Parathyroid adenoma (tissue), 2 donors: ENCODE measurements at regions not wholly inside any gene's neighbourhood (a gene's known extent, or its start where the extent isn't known, plus 50 kb on each side); places are given as distances from the start of the nearest gene placed in this dataset.
"Not testable (repeated sequence)": the region's sequence is repeated elsewhere in the genome, so short reads cannot be mapped to it uniquely, and the experiment has no call there.

Source experiments
- H2AFZ ChIP-seq: fragments of 300-600 bp; sonication (generic); one replicate; pipeline ENCODE4 v1.7.0; 2017; ENCODE audit warnings: antibody characterized with exemption, mild to moderate bottlenecking
- H3K27ac ChIP-seq: fragments of 300-600 bp; sonication (generic); one replicate; pipeline ENCODE4 v1.7.0; 2017
- H3K27me3 ChIP-seq: fragments of 300-600 bp; sonication (generic); one replicate; pipeline ENCODE4 v1.7.0; 2017; ENCODE audit warnings: low read length; ENCODE audit not compliant: control insufficient read depth, insufficient read depth
- H3K36me3 ChIP-seq: fragments of 300-600 bp; sonication (generic); one replicate; pipeline ENCODE4 v1.7.0; 2017; ENCODE audit warnings: low read length; ENCODE audit not compliant: control insufficient read depth, insufficient read depth
- H3K4me1 ChIP-seq: fragments of 300-600 bp; sonication (generic); one replicate; pipeline ENCODE4 v1.7.0; 2017; ENCODE audit warnings: control low read depth
- H3K4me2 ChIP-seq: fragments of 300-600 bp; sonication (generic); one replicate; pipeline ENCODE4 v1.7.0; 2017; ENCODE audit warnings: low read length
- H3K4me3 ChIP-seq: fragments of 300-600 bp; sonication (generic); one replicate; pipeline ENCODE4 v1.7.0; 2017; ENCODE audit warnings: low read depth, low read length
- H3K79me2 ChIP-seq: fragments of 300-600 bp; sonication (generic); one replicate; pipeline ENCODE4 v1.7.0; 2017; ENCODE audit warnings: control low read depth
- H3K9ac ChIP-seq: fragments of 300-600 bp; sonication (generic); one replicate; pipeline ENCODE4 v1.7.0; 2017; ENCODE audit warnings: mild to moderate bottlenecking
- H3K9me3 ChIP-seq: fragments of 300-600 bp; sonication (generic); one replicate; pipeline ENCODE4 v1.7.0; 2017; ENCODE audit warnings: low read length; ENCODE audit not compliant: control insufficient read depth
- CTCF ChIP-seq: fragments of 300-600 bp; sonication (generic); IDR thresholded peaks from one replicate; pipeline ENCODE4 v1.7.0; 2017; ENCODE audit warnings: antibody characterized with exemption, mild to moderate bottlenecking
- donor health status: primary hyperparathyroidism.

DNA sequence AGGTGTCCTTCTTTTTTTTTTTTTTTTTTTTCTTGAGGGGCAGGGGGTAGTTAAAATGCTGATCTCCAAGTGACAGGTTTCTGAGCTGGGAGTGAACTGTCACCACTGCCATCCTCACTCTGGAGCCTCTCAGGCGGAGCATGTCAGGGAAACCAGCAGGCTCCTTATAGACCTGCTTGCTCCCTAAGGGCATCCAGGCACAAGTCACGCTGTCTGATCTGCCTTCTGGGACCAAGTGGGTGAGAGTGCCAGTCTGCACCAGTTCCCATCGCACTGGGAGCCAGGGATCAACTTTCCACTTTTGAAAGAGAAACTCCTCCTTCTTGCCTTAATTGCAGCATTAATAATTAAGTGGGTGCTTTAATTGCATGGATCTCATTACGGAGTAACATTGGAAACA, 537.9 kb upstream of the CADM1 start:
- H3K9ac ChIP-seq, result no peak overlapping the region
- H3K4me2 ChIP-seq, result no peak overlapping the region
- no peak overlapping the region for H3K4me3 ChIP-seq
- H3K4me1 ChIP-seq, result no peaks in the 10 kb centered on the region
- H3K9me3 ChIP-seq, result no peaks in the 10 kb centered on the region
- no peak for TF ChIP-seq CTCF
- no peak overlapping the region for H2AFZ ChIP-seq
- no peaks in the 10 kb centered on the region for H3K79me2 ChIP-seq
- H3K27me3 ChIP-seq, result no peaks in the 10 kb centered on the region
- H3K27ac ChIP-seq, result no peak overlapping the region
- no peaks in the 10 kb centered on the region for H3K36me3 ChIP-seq

DNA sequence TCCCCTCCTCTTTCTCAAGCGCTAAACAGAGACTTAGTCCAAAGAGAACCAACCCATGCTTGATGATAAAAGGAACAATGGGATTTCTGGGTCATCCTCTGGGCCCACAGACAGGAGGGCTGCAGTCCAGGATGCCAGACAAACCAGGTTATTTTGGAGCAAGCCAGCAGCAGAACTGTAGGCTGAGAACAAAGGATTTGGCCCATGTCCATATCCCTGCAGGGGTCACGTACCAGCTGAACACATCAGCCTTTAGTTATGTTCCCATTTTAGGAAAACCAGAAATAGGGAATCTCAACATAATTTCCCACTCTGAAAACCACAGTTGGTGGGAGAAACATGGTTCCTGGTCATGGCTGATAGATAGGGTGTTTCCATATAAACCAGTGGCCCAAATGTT, 533.6 kb upstream of the CADM1 start:
- no peak for TF ChIP-seq CTCF
- H3K79me2 ChIP-seq, result no peaks in the 10 kb centered on the region
- H3K27ac ChIP-seq, result no peak overlapping the region
- H3K9ac ChIP-seq, result no peak overlapping the region
- no peaks in the 10 kb centered on the region for H3K36me3 ChIP-seq
- no peaks in the 10 kb centered on the region for H3K4me1 ChIP-seq
- H3K9me3 ChIP-seq, result no peaks in the 10 kb centered on the region
- no peaks in the 10 kb centered on the region for H3K27me3 ChIP-seq
- no peak overlapping the region for H3K4me2 ChIP-seq
- no peak overlapping the region for H3K4me3 ChIP-seq
- H2AFZ ChIP-seq, result no peak overlapping the region

DNA sequence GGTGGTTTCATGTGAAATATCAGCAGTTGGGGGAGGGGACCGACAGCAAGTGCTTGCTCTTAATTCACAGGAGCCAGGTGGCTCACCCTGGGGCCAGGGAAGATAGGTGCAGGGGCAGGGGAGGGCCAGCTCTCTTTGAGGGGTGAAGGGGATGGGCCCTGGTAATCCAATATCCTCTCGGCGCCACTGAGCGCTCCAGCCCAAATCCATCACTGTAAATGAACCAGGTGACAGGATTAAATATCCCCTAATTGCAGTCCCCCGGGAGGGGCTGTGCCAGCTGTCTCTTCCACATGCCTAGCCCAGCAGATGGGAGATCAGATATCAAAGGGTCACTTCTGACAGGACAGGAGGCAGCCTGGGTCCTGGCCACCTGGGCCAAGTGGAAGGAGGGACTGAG, 531.8 kb upstream of the CADM1 start:
- Histone ChIP-seq H2AFZ (no peak overlapping the region), H3K79me2 (no peaks in the 10 kb centered on the region), H3K9me3 (no peaks in the 10 kb centered on the region), H3K4me1 (no peaks in the 10 kb centered on the region), H3K4me2 (no peak overlapping the region), H3K9ac (no peak overlapping the region), H3K36me3 (no peaks in the 10 kb centered on the region), H3K4me3 (no peak overlapping the region), H3K27me3 (no peaks in the 10 kb centered on the region), H3K27ac (no peak overlapping the region)
- no peak for TF ChIP-seq CTCF

DNA sequence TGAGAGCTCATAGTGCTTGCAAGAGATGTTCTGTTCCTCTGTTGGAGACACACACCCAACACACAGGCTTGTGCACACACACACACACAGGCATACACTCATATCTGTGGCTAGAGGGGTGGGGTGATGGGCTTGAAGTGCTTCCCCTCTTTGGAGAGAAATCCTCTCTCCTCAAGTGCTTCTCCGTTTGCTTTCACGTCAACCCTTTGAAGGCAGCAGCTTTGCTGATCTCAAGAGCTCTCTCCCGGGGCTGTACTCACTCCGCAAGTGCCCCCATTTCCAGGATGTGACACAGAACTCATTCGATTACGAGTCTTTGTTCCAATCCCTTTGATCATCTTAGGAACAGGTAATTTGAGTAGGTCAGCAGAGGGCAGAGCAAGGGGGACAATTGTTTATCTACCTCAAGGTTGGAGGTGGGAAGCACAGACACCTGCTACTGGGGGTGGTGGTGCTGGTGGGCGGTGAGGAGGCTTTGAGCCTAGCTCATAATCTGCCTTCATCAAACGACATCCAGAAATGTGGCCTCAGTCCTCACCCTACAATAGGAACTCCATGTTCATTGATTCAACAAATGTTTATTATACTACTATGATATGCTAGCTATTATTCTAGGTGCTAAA, 529.8 kb upstream of the CADM1 start:
- no peaks in the 10 kb centered on the region for H3K79me2 ChIP-seq
- H3K4me1 ChIP-seq, result no peaks in the 10 kb centered on the region
- no peaks in the 10 kb centered on the region for H3K9me3 ChIP-seq
- no peaks in the 10 kb centered on the region for H3K36me3 ChIP-seq
- H3K27ac ChIP-seq, result no peak overlapping the region
- H3K27me3 ChIP-seq, result no peaks in the 10 kb centered on the region
- no peak for TF ChIP-seq CTCF
- H3K9ac ChIP-seq, result no peak overlapping the region
- H3K4me2 ChIP-seq, result no peak overlapping the region
- H3K4me3 ChIP-seq, result no peak overlapping the region
- H2AFZ ChIP-seq, result no peak overlapping the region

DNA sequence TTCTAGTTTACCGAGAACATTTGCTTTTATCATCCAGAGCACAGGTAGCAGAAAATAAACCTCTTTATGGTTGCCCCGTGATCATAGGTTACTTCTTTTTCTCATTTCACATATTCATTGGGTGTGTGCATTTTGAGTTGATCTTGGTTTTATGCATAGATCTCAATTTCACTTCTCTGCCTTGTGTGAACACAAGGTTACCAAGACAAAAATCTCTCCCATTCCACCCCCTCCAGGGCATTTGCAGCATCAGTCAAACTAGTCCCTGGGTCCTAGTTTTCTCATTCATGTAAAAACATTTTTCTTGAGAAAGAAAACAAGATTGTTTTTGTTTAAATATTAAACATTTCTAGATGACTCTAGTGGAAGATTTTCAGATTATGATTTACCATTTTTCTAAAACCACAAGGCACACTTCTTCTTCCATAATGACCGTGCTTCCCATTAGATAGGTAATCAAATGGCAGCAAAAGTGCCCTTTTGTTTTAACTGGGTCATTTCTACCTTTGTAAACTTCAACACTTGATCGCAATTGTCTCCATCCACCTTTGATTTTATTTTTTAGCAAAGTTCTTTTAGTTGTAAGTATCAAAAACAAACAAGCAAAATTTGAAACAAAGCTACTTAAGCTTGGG, 526.6 kb upstream of the CADM1 start:
- Histone ChIP-seq H3K27me3 (no peaks in the 10 kb centered on the region), H3K27ac (no peak overlapping the region), H3K4me3 (no peak overlapping the region), H3K9me3 (no peaks in the 10 kb centered on the region), H3K4me2 (no peak overlapping the region), H3K79me2 (no peaks in the 10 kb centered on the region), H3K36me3 (no peaks in the 10 kb centered on the region), H3K9ac (no peak overlapping the region), H3K4me1 (no peaks in the 10 kb centered on the region), H2AFZ (no peak overlapping the region)
- TF ChIP-seq CTCF, result no peak

DNA sequence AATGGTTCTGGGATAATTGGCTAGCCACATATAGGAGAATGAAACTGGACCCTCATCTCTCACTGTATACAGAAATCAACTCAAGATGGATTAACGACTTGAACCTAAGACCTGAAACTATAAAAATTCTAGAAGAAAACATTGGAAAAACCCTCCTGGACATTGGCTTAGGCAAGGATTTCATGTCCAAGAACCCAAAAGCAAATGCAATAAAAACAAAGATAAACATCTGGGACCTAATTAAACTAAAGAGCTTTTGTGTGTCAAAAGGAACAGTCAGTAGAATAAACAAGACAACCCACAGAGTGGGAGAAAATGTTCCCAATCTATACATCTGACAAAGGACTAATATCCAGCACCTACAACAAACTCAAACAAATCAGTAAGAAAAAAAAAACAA, 524.3 kb upstream of the CADM1 start:
- not testable (repeated sequence) for H3K4me2 ChIP-seq, H3K27me3 ChIP-seq, H3K27ac ChIP-seq, H3K36me3 ChIP-seq, H3K4me1 ChIP-seq, H3K9ac ChIP-seq, H2AFZ ChIP-seq, H3K4me3 ChIP-seq, H3K79me2 ChIP-seq, H3K9me3 ChIP-seq
